NB4 (cell line): ENCODE measurements at regions not wholly inside any gene's neighbourhood (a gene's known extent, or its start where the extent isn't known, plus 50 kb on each side); places are given as distances from the start of the nearest gene placed in this dataset.

ENCODE experiments used
- MYC ChIP-seq: IDR thresholded peaks from 2 replicates; pipeline ENCODE4 v1.6.1; 2011; ENCODE audit warnings: low read depth, low read length
- POLR2A ChIP-seq: IDR thresholded peaks from 2 replicates; pipeline ENCODE4 v1.6.1; 2011; ENCODE audit warnings: mild to moderate bottlenecking; ENCODE audit not compliant: insufficient read length; ENCODE audit errors: extremely low read depth
- TF ChIP-seq, protein P1 (sequence below): IDR thresholded peaks from one replicate; pipeline ENCODE4 v1.5.1; 2012; ENCODE audit warnings: low read depth, low read length

DNA sequence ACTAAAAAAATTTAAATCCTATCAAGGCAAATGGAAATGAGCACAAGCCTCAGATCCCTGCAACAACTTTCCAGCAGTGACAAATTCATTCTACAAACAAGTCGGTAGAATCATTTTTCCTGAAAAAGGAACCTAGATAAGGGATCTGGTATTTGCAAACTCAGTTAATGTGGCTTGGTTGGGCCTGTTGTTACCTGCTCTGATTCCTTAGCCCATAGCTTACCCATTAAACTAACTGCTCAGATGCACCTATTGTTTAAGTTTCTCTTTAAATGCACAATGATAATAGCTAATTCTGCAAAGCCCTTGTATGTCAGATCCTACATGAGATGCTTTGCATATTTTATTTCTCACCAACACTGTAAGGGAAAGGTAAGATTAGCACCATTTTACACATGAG, 377.4 kb upstream of the RGMA start:
- TF ChIP-seq, protein P1, sequence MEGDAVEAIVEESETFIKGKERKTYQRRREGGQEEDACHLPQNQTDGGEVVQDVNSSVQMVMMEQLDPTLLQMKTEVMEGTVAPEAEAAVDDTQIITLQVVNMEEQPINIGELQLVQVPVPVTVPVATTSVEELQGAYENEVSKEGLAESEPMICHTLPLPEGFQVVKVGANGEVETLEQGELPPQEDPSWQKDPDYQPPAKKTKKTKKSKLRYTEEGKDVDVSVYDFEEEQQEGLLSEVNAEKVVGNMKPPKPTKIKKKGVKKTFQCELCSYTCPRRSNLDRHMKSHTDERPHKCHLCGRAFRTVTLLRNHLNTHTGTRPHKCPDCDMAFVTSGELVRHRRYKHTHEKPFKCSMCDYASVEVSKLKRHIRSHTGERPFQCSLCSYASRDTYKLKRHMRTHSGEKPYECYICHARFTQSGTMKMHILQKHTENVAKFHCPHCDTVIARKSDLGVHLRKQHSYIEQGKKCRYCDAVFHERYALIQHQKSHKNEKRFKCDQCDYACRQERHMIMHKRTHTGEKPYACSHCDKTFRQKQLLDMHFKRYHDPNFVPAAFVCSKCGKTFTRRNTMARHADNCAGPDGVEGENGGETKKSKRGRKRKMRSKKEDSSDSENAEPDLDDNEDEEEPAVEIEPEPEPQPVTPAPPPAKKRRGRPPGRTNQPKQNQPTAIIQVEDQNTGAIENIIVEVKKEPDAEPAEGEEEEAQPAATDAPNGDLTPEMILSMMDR = no peak
- no peak for TF ChIP-seq POLR2A
- TF ChIP-seq MYC = no peak
